ENCODE measurements at regions not wholly inside any gene's neighbourhood (a gene's known extent, or its start where the extent isn't known, plus 50 kb on each side); places are given as distances from the start of the nearest gene placed in this dataset.
A peak's percentile ranks its signal among the peaks of the same experiment; 100 is the strongest.

DNA sequence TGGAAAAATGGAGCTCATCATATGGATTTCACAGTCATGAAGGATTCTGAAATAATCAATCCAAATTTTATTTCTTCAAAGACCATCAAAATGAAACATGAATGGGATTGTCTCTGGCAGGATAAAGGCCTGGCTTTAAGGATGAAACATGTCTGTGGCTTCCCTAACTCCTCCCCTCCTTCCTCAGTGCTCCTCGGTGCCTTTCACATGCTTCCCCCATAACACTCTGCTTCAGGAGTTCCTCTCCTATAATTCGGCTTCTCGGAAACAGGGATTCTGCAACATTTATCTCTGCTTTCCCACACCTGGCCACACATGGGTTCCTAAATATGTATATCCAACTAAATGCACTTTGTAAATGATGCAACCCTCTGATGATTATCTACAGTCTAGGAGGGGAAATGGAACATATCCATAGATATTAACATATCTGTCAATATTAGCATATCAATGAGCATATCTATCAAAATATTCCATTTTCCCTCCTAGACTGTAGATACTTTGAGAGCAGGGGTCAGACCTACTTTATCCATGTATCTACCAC, 153.8 kb downstream of the PLPP3 start:
- H3K4me1 ChIP-seq, result peaks cover 0 to 20% of the 10 kb centered on the region in 2 donors
- DNase-seq (ENCODE audit: low spot score), result no peak
- H3K27ac ChIP-seq, result peak overlapping the region; percentile 43 to 76
- TF ChIP-seq, protein P1, sequence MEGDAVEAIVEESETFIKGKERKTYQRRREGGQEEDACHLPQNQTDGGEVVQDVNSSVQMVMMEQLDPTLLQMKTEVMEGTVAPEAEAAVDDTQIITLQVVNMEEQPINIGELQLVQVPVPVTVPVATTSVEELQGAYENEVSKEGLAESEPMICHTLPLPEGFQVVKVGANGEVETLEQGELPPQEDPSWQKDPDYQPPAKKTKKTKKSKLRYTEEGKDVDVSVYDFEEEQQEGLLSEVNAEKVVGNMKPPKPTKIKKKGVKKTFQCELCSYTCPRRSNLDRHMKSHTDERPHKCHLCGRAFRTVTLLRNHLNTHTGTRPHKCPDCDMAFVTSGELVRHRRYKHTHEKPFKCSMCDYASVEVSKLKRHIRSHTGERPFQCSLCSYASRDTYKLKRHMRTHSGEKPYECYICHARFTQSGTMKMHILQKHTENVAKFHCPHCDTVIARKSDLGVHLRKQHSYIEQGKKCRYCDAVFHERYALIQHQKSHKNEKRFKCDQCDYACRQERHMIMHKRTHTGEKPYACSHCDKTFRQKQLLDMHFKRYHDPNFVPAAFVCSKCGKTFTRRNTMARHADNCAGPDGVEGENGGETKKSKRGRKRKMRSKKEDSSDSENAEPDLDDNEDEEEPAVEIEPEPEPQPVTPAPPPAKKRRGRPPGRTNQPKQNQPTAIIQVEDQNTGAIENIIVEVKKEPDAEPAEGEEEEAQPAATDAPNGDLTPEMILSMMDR (IDR thresholded peaks at IDR 0.05), result no peak
- no peaks in the 10 kb centered on the region for H3K27me3 ChIP-seq
- H3K36me3 ChIP-seq, result no peaks in the 10 kb centered on the region
- H3K4me3 ChIP-seq, result no peak overlapping the region
- H3K9me3 ChIP-seq, result no peaks in the 10 kb centered on the region

GRCh38 chr1:56424744-56425493, 154.4 kb downstream of the PLPP3 start:
- Histone ChIP-seq H3K36me3 (no peaks in the 10 kb centered on the region), H3K9me3 (no peaks in the 10 kb centered on the region), H3K4me1 (peaks cover 0 to 14% of the 10 kb centered on the region in 2 donors), H3K27ac (peak overlapping the region; percentile 43 to 76), H3K27me3 (no peaks in the 10 kb centered on the region), H3K4me3 (no peak overlapping the region)
- TF ChIP-seq, protein P1 (IDR thresholded peaks at IDR 0.05), result no peak
- peak; percentile 90 for DNase-seq (ENCODE audit: low spot score)

DNA sequence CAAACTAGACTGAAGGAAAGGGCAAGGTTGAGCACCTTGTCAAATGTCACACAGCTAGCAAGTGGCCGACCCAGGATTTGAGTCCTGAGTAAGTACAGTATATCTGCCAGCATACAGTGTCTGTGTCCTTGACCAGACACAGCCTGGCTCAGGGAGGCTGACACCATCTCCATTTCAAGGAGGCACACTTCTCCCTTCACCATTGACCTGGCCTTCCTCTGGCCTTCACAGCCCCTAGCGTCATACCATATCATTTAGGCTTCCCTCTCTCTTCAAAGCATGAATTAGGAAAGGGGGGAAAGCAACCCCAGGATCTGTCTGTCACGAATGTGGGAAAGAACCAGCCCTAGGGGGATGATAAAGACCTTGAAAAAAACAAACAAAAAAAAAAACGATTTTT, 155.6 kb downstream of the PLPP3 start:
- Histone ChIP-seq H3K9me3 (no peaks in the 10 kb centered on the region), H3K27ac (no peak overlapping the region), H3K27me3 (no peaks in the 10 kb centered on the region), H3K4me1 (peaks cover 0 to 14% of the 10 kb centered on the region in 2 donors), H3K36me3 (no peaks in the 10 kb centered on the region), H3K4me3 (no peak overlapping the region)
- TF ChIP-seq, protein P1 (IDR thresholded peaks at IDR 0.05), result no peak
- DNase-seq (ENCODE audit: low spot score), result no peak

DNA sequence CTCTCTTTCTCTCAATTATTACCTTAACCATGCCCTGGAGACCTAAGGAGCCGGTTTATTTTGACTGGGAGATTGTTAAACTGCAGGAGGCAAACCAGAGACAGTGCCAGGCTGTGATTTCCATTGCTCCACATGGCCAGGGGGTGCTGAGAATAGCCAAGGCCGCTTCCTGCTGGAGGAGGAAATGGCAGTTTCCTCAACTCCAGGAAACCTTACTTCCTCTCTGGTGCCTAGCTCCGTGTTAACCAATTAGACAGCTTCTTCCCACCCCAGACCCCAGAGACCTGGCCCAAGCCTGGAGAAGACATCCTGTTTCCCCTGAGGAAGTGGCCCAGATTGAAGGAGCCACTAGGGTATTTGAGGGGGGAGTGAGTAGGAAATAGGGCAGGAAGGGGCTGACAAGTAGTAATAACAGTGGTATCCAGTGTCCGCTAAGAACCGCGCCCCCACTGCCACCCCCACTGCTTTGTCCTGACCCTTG, 161.2 kb downstream of the PLPP3 start:
- DNase-seq (ENCODE audit: low spot score), result no peak
- H3K36me3 ChIP-seq, result no peaks in the 10 kb centered on the region
- TF ChIP-seq, protein P1 (IDR thresholded peaks at IDR 0.05), result no peak

GRCh38 chr1:56417646-56418045, 161.7 kb downstream of the PLPP3 start:
- H3K27ac ChIP-seq, result no peak overlapping the region
- no peak for DNase-seq (ENCODE audit: low spot score)

More for the DNA sequence above, 161.2 kb downstream of the PLPP3 start:
- H3K9me3 ChIP-seq, result no peaks in the 10 kb centered on the region
- H3K27me3 ChIP-seq, result no peaks in the 10 kb centered on the region
- no peak overlapping the region for H3K27ac ChIP-seq
- H3K4me1 ChIP-seq, result no peaks in the 10 kb centered on the region
- H3K4me3 ChIP-seq, result no peak overlapping the region

More at GRCh38 chr1:56417646-56418045, 161.7 kb downstream of the PLPP3 start:
- TF ChIP-seq, protein P1 (IDR thresholded peaks at IDR 0.05), result no peak
- H3K4me1 ChIP-seq, result no peaks in the 10 kb centered on the region
- H3K4me3 ChIP-seq, result no peak overlapping the region
- no peaks in the 10 kb centered on the region for H3K9me3 ChIP-seq
- no peaks in the 10 kb centered on the region for H3K36me3 ChIP-seq
- H3K27me3 ChIP-seq, result no peaks in the 10 kb centered on the region
